GM12873 (cell line): ENCODE measurements at regions not wholly inside any gene's neighbourhood (a gene's known extent, or its start where the extent isn't known, plus 50 kb on each side); places are given as distances from the start of the nearest gene placed in this dataset.
A peak's percentile ranks its signal among the peaks of the same experiment; 100 is the strongest.

ENCODE experiments used
- CTCF ChIP-seq: IDR thresholded peaks from 2 replicates; pipeline ENCODE4 v1.5.1; 2012; ENCODE audit warnings: low read depth, mild to moderate bottlenecking, moderate library complexity, low read length, control low read depth; ENCODE audit not compliant: insufficient read depth; ENCODE audit errors: missing control alignments

- peak; percentile 66 for TF ChIP-seq CTCF
Measured at GRCh38 chr4:120977435-120977997, 55.0 kb upstream of the PRDM5 start.

GRCh38 chr4:120973207-120973606 is 50.7 kb upstream of the PRDM5 start:
- TF ChIP-seq CTCF = no peak
